ENCODE measurements at regions not wholly inside any gene's neighbourhood (a gene's known extent, or its start where the extent isn't known, plus 50 kb on each side); places are given as distances from the start of the nearest gene placed in this dataset.

DNA sequence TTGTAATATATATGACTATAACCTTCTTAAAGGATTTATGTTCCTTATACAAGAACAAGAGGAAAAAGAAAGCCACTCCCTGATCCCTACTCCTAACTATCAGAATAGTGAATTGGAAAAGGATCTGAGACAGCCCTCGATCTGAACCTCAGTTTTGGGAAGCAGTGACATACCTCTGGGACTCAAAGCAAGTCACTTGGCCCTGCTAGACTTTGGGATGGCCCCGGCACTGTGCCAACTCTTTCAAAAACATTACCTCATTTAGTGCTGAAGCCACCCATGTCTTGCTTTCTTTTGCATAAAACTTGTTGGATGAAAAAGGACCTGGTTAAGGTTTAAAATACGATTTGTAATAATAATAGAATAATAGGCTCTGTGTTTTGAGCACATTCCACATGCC lies 447.3 kb downstream of the FGF9 start:
- H4K20me1 ChIP-seq (ENCODE audit: control insufficient read depth, insufficient read depth, insufficient read length): no peaks in the 10 kb centered on the region
- no peak overlapping the region for H2AFZ ChIP-seq (ENCODE audit: low read length)
- H3K23ac ChIP-seq (ENCODE audit: insufficient read length, low read depth, low read length): no peak overlapping the region
- no peak overlapping the region for H2AK5ac ChIP-seq (ENCODE audit: insufficient read length, low read length)
- no peaks in the 10 kb centered on the region for H3K79me2 ChIP-seq (ENCODE audit: insufficient read depth, low read length)
- no peak overlapping the region for H2BK5ac ChIP-seq (ENCODE audit: insufficient read length, low read length)
- H4K91ac ChIP-seq (ENCODE audit: insufficient read length, low read depth, low read length): no peak overlapping the region
- H3K14ac ChIP-seq (ENCODE audit: insufficient read depth, low read length): no peak overlapping the region
- H3K27ac Mint-ChIP-seq: no peak overlapping the region
- H3K27me3 Mint-ChIP-seq (ENCODE audit: low read depth): no peaks in the 10 kb centered on the region
- no CpG with 5 or more reads among the region's 3 CpGs for WGBS (ENCODE audit: extremely low coverage, insufficient read length, low lambda C conversion rate)
- H3K18ac ChIP-seq (ENCODE audit: insufficient read length, low read depth, low read length): no peak overlapping the region
- no peak overlapping the region for H3K27ac ChIP-seq (ENCODE audit: insufficient read length, low read depth, low read length)
- no peak overlapping the region for H3T11ph ChIP-seq (ENCODE audit: low read length)
- H3K36me3 Mint-ChIP-seq (ENCODE audit: insufficient read depth in 1 of 3, low read depth in 3 of 3): no peaks in the 10 kb centered on the region
- no peaks in the 10 kb centered on the region for H3K4me1 ChIP-seq (ENCODE audit: insufficient read depth, low read length)
- no peak overlapping the region for H3K4me3 Mint-ChIP-seq
- H3K79me1 ChIP-seq (ENCODE audit: insufficient read depth, low read depth, low read length, poor library complexity, severe bottlenecking): no peaks in the 10 kb centered on the region
- H3K9me3 ChIP-seq (ENCODE audit: control insufficient read depth, low read depth, low read length): no peaks in the 10 kb centered on the region
- H3K27me3 ChIP-seq (ENCODE audit: insufficient read depth, low read length): no peaks in the 10 kb centered on the region
- H3K9ac ChIP-seq (ENCODE audit: extremely low read depth, insufficient read length, low read length): no peak overlapping the region
- H3K4ac ChIP-seq (ENCODE audit: low read depth, low read length): no peak overlapping the region
- H2BK15ac ChIP-seq (ENCODE audit: low read depth, low read length): no peak overlapping the region
- H3K4me2 ChIP-seq (ENCODE audit: insufficient read depth, insufficient read length, low read length): no peak overlapping the region
- no peak overlapping the region for H2BK120ac ChIP-seq (ENCODE audit: low read depth, low read length, poor library complexity, severe bottlenecking)
- H3K56ac ChIP-seq (ENCODE audit: insufficient read length, low read depth, low read length): no peak overlapping the region
- H3K23me2 ChIP-seq (ENCODE audit: insufficient read length, low read depth, low read length, poor library complexity, severe bottlenecking): no peaks in the 10 kb centered on the region
- DNase-seq: no peak
- H2BK20ac ChIP-seq (ENCODE audit: low read depth, low read length, poor library complexity, severe bottlenecking): no peak overlapping the region
- H3K9me3 Mint-ChIP-seq: no peaks in the 10 kb centered on the region; a peak in 3 of 5 replicates
- peaks cover 6 to 16% of the 10 kb centered on the region in 2 experiments for H3K4me1 Mint-ChIP-seq
- H2BK12ac ChIP-seq (ENCODE audit: insufficient read length, low read depth, low read length): no peak overlapping the region
- H4K5ac ChIP-seq (ENCODE audit: insufficient read length, low read depth, low read length): no peak overlapping the region
- TF ChIP-seq CTCF (conservative IDR thresholded peaks at IDR 0.05): no peak
- no peak overlapping the region for H4K8ac ChIP-seq (replicated peaks; ENCODE audit: insufficient read length, low read depth, low read length)
